ENCODE measurements at regions not wholly inside any gene's neighbourhood (a gene's known extent, or its start where the extent isn't known, plus 50 kb on each side); places are given as distances from the start of the nearest gene placed in this dataset.

DNA sequence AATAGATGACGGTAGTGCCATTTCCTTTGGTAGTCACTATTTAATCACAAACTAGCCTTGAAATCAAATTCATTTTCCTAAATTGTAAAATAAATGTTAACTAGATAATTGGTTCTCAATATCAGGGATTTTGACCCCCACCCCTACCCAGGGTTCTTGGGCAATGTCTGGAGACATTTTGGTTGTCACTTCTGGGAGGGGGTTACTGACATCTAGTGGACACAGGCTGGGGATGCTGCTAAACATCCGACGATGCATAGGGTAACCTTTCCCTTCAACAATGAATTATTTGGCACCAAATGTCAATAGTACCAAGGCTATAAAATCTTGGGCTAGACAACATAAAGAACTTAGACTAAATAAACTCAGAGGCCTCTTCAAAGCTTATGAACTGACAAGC, 285.8 kb upstream of the TRPC5 start:
- no peaks in the 10 kb centered on the region for H3K36me3 Mint-ChIP-seq (ENCODE audit: low read depth, unreplicated experiment)
- H3K9me3 Mint-ChIP-seq (ENCODE audit: unreplicated experiment), result no peaks in the 10 kb centered on the region
- Histone ChIP-seq H3K4me3 (ENCODE audit: insufficient read depth, low read depth, low read length) (no peak overlapping the region), H3K36me3 (ENCODE audit: insufficient read depth, low read length) (no peaks in the 10 kb centered on the region), H4K20me1 (ENCODE audit: insufficient read depth, low read length) (no peaks in the 10 kb centered on the region), H3K9me3 (ENCODE audit: insufficient read depth, low read depth, low read length) (no peaks in the 10 kb centered on the region), H3K4me2 (ENCODE audit: low read length) (no peak overlapping the region), H3K4me1 (ENCODE audit: insufficient read depth, low read length) (no peaks in the 10 kb centered on the region), H3K27me3 (ENCODE audit: insufficient read depth, low read length) (no peaks in the 10 kb centered on the region), H2AFZ (ENCODE audit: low read depth, low read length) (no peak overlapping the region), H3K27ac (ENCODE audit: low read depth, low read length) (no peak overlapping the region), H3K79me2 (ENCODE audit: insufficient read depth, low read length) (no peaks in the 10 kb centered on the region), H3K9ac (ENCODE audit: low read length) (no peak overlapping the region)
- TF ChIP-seq, protein P1, sequence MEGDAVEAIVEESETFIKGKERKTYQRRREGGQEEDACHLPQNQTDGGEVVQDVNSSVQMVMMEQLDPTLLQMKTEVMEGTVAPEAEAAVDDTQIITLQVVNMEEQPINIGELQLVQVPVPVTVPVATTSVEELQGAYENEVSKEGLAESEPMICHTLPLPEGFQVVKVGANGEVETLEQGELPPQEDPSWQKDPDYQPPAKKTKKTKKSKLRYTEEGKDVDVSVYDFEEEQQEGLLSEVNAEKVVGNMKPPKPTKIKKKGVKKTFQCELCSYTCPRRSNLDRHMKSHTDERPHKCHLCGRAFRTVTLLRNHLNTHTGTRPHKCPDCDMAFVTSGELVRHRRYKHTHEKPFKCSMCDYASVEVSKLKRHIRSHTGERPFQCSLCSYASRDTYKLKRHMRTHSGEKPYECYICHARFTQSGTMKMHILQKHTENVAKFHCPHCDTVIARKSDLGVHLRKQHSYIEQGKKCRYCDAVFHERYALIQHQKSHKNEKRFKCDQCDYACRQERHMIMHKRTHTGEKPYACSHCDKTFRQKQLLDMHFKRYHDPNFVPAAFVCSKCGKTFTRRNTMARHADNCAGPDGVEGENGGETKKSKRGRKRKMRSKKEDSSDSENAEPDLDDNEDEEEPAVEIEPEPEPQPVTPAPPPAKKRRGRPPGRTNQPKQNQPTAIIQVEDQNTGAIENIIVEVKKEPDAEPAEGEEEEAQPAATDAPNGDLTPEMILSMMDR (IDR thresholded peaks at IDR 0.05; ENCODE audit: insufficient read depth, low read depth, low read length), result peak; percentile 8
- TF ChIP-seq EZH2 (IDR thresholded peaks at IDR 0.05; ENCODE audit: insufficient read depth, low read length), result no peak
- no peaks in the 10 kb centered on the region for H3K4me1 Mint-ChIP-seq (ENCODE audit: low read depth, unreplicated experiment)
- DNase-seq (ENCODE audit: low read depth), result no peak
- peak; percentile 98 for FAIRE-seq
- H3K4me3 Mint-ChIP-seq (ENCODE audit: unreplicated experiment), result no peak overlapping the region
- peaks cover 2% of the 10 kb centered on the region for H3K27me3 Mint-ChIP-seq (ENCODE audit: low read depth, unreplicated experiment)
- no peak overlapping the region for H3K27ac Mint-ChIP-seq (ENCODE audit: unreplicated experiment)

DNA sequence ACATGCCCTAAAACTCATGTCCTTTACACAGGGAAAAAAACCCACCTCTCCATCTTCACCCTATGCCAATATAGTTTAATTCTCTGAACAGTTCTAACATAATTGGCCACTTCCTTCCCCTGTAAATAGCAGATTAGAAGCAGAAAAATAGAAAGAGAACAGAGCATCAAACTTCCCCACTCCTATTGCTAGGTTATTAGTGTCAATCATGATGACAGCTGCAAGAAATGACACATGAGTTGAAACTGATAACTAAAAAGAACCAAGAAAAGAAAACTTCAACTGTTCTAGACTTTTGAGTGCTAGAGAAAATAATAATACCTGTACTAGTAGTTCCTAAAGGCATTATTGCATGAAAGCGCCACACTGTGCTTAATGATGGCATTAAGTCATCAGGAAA, 284.5 kb upstream of the TRPC5 start:
- Histone ChIP-seq H3K36me3 (ENCODE audit: insufficient read depth, low read length) (no peaks in the 10 kb centered on the region), H3K27me3 (ENCODE audit: insufficient read depth, low read length) (no peaks in the 10 kb centered on the region), H4K20me1 (ENCODE audit: insufficient read depth, low read length) (no peaks in the 10 kb centered on the region), H3K4me3 (ENCODE audit: insufficient read depth, low read depth, low read length) (no peak overlapping the region), H3K9ac (ENCODE audit: low read length) (no peak overlapping the region), H3K4me1 (ENCODE audit: insufficient read depth, low read length) (no peaks in the 10 kb centered on the region), H2AFZ (ENCODE audit: low read depth, low read length) (no peak overlapping the region), H3K4me2 (ENCODE audit: low read length) (no peak overlapping the region), H3K9me3 (ENCODE audit: insufficient read depth, low read depth, low read length) (no peaks in the 10 kb centered on the region), H3K79me2 (ENCODE audit: insufficient read depth, low read length) (no peaks in the 10 kb centered on the region), H3K27ac (ENCODE audit: low read depth, low read length) (no peak overlapping the region)
- Mint-ChIP-seq H3K4me3 (ENCODE audit: unreplicated experiment) (no peak overlapping the region), H3K27me3 (ENCODE audit: low read depth, unreplicated experiment) (peaks cover 2% of the 10 kb centered on the region), H3K9me3 (ENCODE audit: unreplicated experiment) (no peaks in the 10 kb centered on the region), H3K4me1 (ENCODE audit: low read depth, unreplicated experiment) (no peaks in the 10 kb centered on the region), H3K36me3 (ENCODE audit: low read depth, unreplicated experiment) (no peaks in the 10 kb centered on the region), H3K27ac (ENCODE audit: unreplicated experiment) (no peak overlapping the region)
- FAIRE-seq (peak; percentile 54), DNase-seq (ENCODE audit: low read depth) (no peak)
- no peak for TF ChIP-seq EZH2 (IDR thresholded peaks at IDR 0.05; ENCODE audit: insufficient read depth, low read length)
- TF ChIP-seq, protein P1 (IDR thresholded peaks at IDR 0.05; ENCODE audit: insufficient read depth, low read depth, low read length), result no peak

DNA sequence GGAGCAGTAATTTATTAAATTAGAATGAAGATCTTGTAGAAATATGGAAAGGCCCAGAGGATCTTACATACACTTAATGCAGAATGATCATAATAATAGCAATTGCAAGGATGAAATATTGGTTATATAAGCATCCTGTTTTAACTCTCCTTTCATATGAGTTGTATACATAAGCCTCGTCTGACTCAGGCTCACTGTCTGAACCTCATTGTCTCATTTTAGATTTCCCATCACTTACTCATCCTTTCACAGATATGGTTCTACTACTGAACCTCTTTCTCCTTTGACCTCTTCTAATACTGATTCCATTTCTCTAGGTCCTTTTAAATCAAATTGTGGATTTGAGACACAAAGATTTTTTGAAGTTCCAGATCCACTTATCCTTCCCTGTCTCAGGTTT, 277.3 kb upstream of the TRPC5 start:
- H3K9me3 Mint-ChIP-seq (ENCODE audit: unreplicated experiment), result no peaks in the 10 kb centered on the region
- no peaks in the 10 kb centered on the region for H3K79me2 ChIP-seq (ENCODE audit: insufficient read depth, low read length)
- no peaks in the 10 kb centered on the region for H3K27me3 ChIP-seq (ENCODE audit: insufficient read depth, low read length)
- no peak overlapping the region for H3K27ac Mint-ChIP-seq (ENCODE audit: unreplicated experiment)
- no peak overlapping the region for H3K9ac ChIP-seq (ENCODE audit: low read length)
- H3K36me3 Mint-ChIP-seq (ENCODE audit: low read depth, unreplicated experiment), result no peaks in the 10 kb centered on the region
- no peak overlapping the region for H3K4me2 ChIP-seq (ENCODE audit: low read length)
- DNase-seq (ENCODE audit: low read depth) (peak; percentile 14), FAIRE-seq (peak; percentile 100)
- no peak overlapping the region for H3K4me3 ChIP-seq (ENCODE audit: insufficient read depth, low read depth, low read length)
- no peak overlapping the region for H2AFZ ChIP-seq (ENCODE audit: low read depth, low read length)
- peaks cover 5% of the 10 kb centered on the region for H3K4me1 Mint-ChIP-seq (ENCODE audit: low read depth, unreplicated experiment)
- TF ChIP-seq EZH2 (IDR thresholded peaks at IDR 0.05; ENCODE audit: insufficient read depth, low read length), result no peak
- TF ChIP-seq, protein P1 (IDR thresholded peaks at IDR 0.05; ENCODE audit: insufficient read depth, low read depth, low read length), result no peak
- H3K4me1 ChIP-seq (ENCODE audit: insufficient read depth, low read length), result no peaks in the 10 kb centered on the region
- no peaks in the 10 kb centered on the region for H3K36me3 ChIP-seq (ENCODE audit: insufficient read depth, low read length)
- no peaks in the 10 kb centered on the region for H4K20me1 ChIP-seq (ENCODE audit: insufficient read depth, low read length)
- H3K4me3 Mint-ChIP-seq (ENCODE audit: unreplicated experiment), result no peak overlapping the region
- H3K27ac ChIP-seq (ENCODE audit: low read depth, low read length), result no peak overlapping the region
- no peaks in the 10 kb centered on the region for H3K27me3 Mint-ChIP-seq (ENCODE audit: low read depth, unreplicated experiment)
- H3K9me3 ChIP-seq (ENCODE audit: insufficient read depth, low read depth, low read length), result no peaks in the 10 kb centered on the region

All from astrocyte (in vitro differentiated cells and primary cell).